Superior temporal gyrus (tissue), 1 donor: ENCODE measurements at regions not wholly inside any gene's neighbourhood (a gene's known extent, or its start where the extent isn't known, plus 50 kb on each side); places are given as distances from the start of the nearest gene placed in this dataset.
"Not testable (repeated sequence)": the region's sequence is repeated elsewhere in the genome, so short reads cannot be mapped to it uniquely, and the experiment has no call there.

Experiments used
- DNase-seq: peaks from one replicate; pipeline ENCODE4 v3.0.0-alpha.2; 2016; ENCODE audit errors: extremely low spot score

DNA sequence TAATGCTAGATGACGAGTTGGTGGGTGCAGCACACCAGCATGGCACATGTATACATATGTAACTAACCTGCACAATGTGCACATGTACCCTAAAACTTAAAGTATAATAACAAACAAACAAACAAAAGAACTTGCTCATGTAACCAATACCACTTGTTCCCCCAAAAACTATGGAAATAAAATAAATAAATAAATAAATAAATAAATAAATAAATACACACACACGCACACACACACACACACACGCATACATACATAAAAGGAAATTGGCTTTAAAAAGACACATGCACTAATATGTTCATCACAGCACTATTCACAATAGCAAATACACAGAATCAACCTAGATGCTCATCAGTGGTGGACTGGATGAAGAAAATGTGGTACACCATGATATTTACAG lies 394.0 kb upstream of the SLC10A2 start:
- not testable (repeated sequence) for DNase-seq

DNA sequence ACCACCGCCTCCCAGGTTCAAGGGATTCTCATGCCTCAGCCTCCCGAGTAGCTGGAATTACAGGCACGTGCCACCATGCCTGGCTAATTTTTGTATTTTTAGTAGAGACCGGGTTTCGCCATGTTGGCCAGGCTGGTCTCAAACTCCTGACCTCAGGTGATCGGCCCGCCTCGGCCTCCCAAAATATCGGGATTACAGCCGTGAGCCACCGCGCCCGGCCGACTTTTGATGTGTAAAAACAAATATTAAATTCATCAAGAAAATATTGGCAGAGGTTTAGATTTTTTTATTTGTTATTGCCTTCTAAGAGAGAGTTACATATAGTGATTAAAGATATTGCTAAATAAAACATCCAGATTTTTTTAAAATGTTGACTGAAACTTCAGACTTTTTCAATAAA lies 390.8 kb upstream of the SLC10A2 start:
- DNase-seq: not testable (repeated sequence)

DNA sequence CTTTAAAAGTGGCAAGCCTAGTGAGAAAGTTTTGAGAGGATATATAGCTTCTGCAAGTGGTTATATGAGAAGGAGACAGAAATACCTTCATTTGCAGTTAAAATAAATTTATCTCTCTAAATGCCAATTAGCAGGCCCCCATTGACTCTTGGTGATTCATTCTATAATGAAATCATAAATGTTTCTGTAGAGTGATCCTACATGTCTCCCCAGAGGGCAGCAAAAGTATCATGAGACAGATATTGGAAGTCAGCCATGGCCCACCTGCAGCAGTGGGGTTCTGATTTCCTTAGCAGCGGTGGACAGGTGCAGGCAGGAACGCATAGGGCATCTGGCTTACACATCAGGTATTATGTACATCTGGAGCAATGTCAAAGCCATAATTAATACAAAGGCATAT lies 385.4 kb upstream of the SLC10A2 start:
- DNase-seq: no peak

GRCh38 chr13:103443604-103444003 lies 377.4 kb upstream of the SLC10A2 start:
- no peak for DNase-seq

- DNase-seq: no peak
Measured at GRCh38 chr13:103437651-103438050, 371.4 kb upstream of the SLC10A2 start.

DNA sequence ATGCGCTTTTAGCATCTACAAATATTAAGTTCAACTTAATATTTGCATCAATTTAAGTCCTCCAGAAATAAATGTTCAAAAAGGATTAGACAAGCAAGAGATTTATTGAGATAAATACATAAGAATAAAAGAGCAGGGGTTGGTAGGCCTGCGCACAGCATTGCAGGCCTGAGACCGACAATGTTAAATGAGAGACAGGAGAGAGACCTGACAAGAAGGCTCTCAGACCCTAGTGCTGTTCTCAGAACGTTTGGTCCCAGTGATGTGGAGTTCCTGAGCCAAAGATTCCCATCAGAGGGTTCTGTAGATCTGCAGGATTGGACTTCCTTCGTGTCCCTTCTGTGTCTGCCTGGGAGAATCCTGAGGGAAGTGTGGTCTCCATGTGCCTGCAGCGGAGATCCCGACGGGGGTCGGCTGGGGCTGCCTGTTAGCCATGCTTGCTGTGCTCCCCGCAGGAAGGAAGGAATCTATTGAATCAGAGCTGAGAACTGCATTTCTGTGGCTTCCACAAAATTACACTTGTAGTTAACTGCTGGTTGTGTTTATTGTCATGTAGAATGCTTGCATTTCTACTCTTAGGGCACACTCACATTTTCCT lies 369.9 kb upstream of the SLC10A2 start:
- DNase-seq: no peak

DNA sequence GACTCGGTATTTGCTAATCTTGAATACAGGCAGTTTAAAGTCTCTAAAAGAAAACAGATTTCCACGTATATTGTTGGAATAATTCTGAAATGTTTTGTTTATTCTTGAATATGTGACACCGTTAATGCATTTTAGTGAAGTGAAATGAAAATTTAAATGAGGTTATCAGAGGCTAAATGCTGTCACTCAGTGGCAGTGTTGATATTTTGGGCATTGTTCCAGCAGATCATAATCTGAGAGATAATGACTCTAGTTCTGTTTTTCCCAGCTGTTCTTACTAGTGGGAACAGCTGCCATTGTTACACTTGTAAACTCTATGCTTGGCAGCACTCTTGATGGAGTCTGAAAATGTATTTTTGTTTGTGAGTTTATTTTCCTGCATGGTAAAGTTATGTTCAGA lies 365.6 kb upstream of the SLC10A2 start:
- DNase-seq: no peak

DNA sequence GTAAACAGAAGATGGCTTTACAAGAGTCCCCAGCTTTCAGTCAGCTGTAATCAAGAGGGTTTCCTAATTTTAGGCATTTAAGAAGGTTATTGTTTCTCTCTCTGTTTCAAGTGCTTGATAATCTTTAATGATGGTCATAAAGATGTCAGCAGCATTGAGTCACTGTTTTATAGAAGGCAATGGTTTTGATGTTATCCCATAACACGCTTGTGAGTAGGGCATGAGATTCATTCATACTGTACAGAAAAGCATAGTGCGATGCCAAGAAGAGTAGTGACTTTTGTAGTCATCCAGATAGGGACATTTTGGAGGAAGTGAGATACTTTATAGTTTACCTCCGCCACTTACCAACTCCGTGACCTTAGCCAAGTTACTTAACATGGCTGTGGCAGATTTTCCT lies 364.2 kb upstream of the SLC10A2 start:
- no peak for DNase-seq

DNA sequence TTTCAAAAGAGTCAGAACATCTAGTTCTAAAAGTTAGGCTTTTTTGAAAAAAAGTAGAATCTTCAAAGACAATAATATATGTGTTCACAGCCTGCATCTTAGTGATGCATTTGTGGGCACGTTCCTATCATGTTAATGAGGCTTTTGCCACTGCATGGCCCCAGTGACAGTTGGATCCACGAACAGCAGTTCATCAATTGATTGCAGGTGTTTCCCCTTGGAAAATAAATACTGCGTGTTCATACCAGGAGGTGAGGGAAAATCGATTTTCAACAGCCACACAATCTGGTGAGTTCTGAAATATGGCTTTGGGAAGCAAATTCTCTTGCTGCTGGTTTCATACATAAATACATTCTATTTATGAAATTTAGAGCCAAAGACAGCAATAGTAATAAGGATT lies 343.8 kb upstream of the SLC10A2 start:
- DNase-seq: no peak

DNA sequence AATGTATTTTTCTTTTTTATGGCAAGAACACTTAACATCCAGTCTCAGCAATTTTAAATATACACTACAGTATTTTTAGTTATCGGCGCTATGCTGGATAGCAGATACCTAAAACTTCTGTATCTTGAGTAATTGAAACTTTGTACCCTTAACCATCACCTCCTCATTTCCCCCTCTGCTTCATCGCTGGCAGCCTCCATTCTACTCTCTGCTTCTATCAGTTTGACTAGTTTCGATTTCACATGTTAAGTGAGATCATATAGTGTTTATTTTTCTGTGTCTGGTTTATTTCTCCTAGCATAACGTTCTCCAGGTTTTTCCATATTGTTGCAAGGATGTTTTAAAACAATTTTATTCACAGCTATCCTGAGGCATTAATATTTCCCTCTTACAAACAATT lies 340.8 kb upstream of the SLC10A2 start:
- no peak for DNase-seq

- DNase-seq: no peak
Measured at GRCh38 chr13:103405297-103405696, 339.1 kb upstream of the SLC10A2 start.

- no peak for DNase-seq
Measured at GRCh38 chr13:103403814-103404213, 337.6 kb upstream of the SLC10A2 start.

DNA sequence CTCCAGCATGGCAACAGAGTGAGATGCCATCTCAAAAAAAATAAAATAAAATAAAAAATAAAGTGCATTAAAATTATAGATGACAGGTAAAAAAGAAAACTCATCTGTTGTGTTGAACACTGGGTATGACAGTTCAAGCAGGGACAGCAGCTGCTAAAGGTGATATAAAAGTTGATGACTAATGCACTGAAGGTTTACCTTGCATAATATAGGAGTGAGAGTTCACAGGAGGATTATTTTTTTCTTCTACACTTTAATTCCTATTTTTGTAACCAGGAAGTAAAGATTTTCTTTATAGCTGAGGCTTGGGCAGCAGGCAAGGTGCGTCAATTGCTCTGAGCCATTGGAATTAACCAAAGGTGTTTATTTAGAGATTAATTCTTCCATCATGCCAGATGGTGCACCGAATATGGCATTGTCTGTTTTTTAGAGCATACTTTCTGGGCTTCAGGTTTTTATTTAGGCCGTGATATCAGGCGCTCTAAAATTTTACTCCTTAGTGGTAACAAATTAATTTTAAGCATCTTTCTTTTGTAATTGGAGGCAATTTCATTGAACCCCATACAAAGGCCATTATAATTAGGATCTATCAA lies 337.0 kb upstream of the SLC10A2 start:
- DNase-seq: no peak

- DNase-seq: no peak
Measured at GRCh38 chr13:103395139-103395538, 328.9 kb upstream of the SLC10A2 start.

- DNase-seq: no peak
Measured at GRCh38 chr13:103394618-103395017, 328.4 kb upstream of the SLC10A2 start.

GRCh38 chr13:103391936-103392335 lies 325.7 kb upstream of the SLC10A2 start:
- DNase-seq: no peak

GRCh38 chr13:103388839-103389238 lies 322.6 kb upstream of the SLC10A2 start:
- no peak for DNase-seq

DNA sequence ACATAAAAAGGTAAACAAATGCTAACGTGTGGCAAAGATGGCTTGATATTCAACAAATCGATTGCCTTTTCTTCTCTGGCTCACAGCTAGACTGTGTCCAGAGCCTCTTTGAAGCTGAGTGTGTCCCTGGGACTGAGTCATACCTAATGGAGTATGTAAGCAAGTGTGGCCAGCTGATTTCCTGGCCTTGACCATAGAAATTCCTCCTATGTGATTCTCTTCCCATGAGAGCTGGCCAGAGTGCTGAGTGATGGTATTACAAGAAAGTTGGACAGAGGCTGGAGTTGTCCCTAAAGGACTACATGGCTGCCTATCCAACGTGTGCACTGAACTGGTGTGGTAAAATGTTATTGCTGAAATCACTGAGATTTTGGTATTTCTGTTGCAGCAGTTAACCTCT lies 320.1 kb upstream of the SLC10A2 start:
- DNase-seq: no peak

- no peak for DNase-seq
Measured at GRCh38 chr13:103373916-103374315, 307.7 kb upstream of the SLC10A2 start.

GRCh38 chr13:103371271-103371670 lies 305.1 kb upstream of the SLC10A2 start:
- DNase-seq: no peak

DNA sequence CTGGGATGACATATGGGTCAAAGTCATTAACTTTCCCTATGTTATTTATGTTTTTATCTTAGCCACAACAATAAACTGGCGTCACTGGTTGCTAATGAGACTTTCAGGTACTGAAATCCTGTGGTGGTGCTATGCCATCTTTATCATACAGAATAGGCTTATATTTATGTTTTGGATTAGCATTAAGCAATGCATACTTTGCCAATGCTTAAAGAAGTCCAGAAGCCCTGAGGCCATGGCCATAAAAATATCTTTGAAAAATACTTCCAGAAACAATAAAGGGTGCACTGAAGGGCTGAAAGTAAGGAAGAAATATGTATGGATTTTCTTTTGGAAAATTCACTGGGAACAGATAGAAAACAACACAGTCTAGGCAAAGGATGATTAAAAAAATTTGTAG lies 304.6 kb upstream of the SLC10A2 start:
- DNase-seq: no peak

DNA sequence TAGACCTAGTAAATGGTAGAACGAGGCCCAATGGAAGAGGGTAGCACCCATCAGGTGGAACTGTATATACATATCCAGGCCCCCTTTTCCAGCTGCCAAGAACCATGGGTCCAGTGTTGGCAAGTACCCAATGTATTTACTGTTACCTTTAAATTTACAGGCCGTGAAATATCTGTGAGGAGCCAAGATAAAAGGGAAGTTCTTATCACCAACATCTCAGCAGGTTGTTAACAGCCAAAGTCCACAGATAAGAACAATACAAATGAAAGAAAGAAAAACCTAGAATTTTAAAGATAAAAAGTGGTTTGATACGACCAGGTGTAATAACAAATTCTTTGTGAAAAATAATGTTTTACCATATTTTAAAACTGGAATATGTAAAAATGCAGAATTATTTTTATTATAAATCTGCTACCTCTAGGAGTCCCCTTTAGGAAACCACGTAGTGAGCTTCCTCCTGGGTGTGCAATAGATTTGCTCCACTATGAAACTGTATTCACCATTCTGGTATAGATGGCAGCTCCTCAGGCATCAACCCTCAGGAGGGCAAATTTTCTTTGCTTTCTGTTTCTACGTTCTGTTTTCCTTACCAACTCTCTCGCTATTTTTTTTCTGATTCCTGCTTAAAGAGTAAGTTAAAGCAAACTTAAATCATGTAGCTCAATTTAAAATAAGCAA lies 292.2 kb upstream of the SLC10A2 start:
- DNase-seq: no peak

DNA sequence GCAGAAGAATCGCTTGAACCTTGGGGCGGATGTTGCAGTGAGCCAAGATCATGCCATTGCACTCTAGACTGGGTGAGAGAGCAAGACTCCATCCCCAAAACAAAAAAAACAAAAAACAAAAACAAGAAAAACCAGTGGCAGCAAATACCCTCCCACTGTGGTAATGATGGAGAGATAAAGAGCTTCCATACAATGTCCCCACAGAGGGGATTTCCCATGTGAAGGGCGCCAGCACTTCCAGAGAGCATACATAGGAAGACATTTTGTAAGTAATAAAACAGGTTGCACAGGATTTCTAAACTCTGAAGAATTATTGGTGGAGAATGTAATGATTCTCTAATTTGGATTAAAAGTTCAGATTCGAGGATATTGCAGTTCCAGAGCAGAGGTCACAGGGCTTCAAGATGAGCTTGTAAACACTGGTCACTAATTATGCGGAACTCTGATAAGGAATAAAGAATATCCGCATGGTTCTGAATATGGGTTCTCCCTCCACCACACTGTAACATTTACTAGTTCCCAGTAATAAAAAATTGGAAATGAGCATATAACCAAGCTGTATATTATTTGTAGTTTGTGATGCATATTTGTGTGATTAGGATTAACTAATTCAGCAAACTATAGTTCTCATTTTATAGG lies 290.1 kb upstream of the SLC10A2 start:
- DNase-seq: no peak
